Stimulated activated CD4-positive, alpha-beta T cell treated with anti-CD3 and anti-CD28 coated beads, Interleukin-2, amount 100 ng/mL, for 24 hours (primary cell): ENCODE measurements at regions not wholly inside any gene's neighbourhood (a gene's known extent, or its start where the extent isn't known, plus 50 kb on each side); places are given as distances from the start of the nearest gene placed in this dataset.

Source experiments
- DNase-seq, 2 donors: peaks; one replicate each; pipeline ENCODE4 v3.0.0-alpha.2; 2020

DNA sequence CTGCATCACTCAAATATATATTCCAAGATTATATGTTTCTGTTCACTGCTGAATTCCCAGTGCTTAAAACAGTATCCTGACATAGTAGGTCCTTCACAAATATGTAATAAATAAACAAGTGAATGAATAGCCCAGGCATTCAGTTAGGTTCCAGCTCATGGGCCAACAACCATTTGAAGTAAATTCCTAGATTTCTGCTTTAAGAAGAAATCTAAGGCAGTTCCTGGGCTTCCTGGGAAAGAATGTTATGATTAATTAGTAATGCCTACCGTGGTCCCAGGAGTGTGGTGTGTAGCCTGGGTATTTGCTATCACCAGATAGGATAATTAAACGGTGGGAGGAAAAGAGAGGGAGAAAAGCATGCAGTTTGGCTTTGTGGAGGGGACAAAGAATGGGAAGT, 576.8 kb downstream of the SOX6 start:
- no peak for DNase-seq

GRCh38 chr11:15780382-15780781, 576.0 kb downstream of the SOX6 start:
- DNase-seq, result no peak

GRCh38 chr11:15780837-15781236, 575.5 kb downstream of the SOX6 start:
- no peak for DNase-seq

GRCh38 chr11:15783619-15784018, 572.7 kb downstream of the SOX6 start:
- no peak for DNase-seq

- DNase-seq, result no peak
These were observed 563.0 kb downstream of the SOX6 start for GRCh38 chr11:15793043-15793996.

- DNase-seq, result no peak
These were observed 561.8 kb downstream of the SOX6 start for GRCh38 chr11:15794361-15795150.

GRCh38 chr11:15795378-15795777, 561.0 kb downstream of the SOX6 start:
- DNase-seq, result no peak

DNA sequence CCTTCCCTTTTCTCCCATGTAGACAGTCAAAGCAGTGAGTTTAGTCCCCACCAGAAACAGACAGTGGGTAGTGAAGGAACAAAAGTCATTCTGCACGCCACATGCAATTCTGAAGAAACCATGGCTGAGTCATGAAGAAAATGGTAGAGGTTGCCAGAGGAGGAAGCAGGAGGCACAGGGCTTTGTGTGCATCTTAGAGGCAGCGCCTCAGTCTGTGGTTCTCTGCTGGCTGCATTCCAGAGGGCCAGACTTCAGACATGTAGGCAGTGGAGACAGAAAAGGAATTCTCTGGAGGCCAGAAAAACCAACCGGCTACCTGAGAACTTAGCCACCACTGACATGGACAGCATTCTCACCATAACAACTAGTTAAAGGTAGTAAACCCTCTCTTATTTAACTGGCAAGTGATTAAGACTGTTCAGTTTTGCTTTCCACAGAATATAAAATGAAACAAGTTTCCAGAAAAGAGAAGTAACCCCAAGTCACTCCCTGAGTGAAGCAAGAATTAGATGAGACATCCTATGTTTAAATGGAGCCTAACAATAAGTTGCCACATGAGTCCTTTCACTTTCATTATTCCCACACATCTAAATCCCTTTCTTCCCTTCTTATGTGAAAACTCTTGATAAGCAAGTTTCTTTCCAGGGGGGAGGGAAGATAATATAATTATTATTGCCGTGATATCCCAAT, 556.1 kb downstream of the SOX6 start:
- peak in 1 of 2 donors; percentile 23 for DNase-seq

GRCh38 chr11:15801126-15801525, 555.2 kb downstream of the SOX6 start:
- DNase-seq, result peak in 1 of 2 donors; percentile 7

- no peak for DNase-seq
These were observed 554.7 kb downstream of the SOX6 start for GRCh38 chr11:15801616-15802015.

DNA sequence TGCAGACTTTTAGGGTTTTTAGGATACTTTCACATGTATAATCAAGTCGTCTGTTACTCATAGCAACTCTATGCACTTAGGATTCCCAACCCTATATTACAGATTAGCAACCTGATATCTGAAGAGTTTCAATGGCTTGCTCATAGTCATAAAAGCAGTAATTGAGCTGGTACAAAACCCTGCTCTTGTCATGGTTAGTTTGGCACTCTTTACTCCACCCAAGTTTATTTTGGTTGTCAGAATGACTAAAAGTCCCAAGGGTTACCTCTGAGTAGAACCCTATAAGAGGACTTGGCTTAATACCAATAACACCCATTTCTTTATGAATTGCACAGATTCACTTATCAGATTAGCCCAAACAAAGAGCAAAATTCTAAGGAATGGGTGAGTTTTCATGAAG, 550.6 kb downstream of the SOX6 start:
- DNase-seq, result no peak

DNA sequence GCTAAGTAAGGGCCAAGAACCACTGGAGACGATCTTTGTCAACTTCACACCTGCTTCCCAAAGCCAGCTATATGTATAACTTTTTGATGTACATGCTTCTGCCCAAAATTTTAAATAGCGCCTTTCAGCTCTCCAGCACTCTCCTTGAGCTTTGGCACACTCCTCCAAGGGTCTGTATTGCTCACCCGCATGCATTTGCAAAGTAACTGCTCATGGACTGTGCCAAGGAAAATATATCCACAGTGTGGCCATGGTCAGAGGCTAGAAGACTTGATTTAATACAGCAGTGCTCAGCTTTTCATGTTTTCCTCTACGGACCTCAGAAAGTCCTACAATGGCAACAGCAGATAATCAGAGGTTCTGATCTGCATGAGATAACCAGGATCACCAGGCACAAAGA, 550.1 kb downstream of the SOX6 start:
- DNase-seq, result no peak

GRCh38 chr11:15807827-15808226, 548.5 kb downstream of the SOX6 start:
- DNase-seq, result no peak

GRCh38 chr11:15810082-15810481, 546.3 kb downstream of the SOX6 start:
- no peak for DNase-seq

DNA sequence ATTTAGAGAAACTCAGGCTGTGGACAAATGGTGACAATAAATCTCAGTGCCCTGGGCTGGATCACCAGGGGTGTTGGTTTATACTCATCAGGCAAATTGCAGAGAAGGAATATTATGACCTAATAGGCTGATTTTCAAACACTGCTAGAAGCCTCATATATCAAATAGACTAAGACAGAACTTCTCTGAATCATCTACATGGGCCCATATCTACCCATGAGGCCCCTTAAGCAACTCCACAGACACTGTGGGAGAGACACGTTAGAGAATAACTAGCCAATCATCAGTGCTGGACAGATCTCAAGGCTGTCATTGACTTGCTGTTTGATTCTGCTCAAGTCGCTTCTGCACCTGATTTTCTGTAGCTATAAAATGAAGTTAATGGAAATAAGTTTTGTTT, 545.8 kb downstream of the SOX6 start:
- DNase-seq, result no peak

GRCh38 chr11:15815246-15816195, 540.8 kb downstream of the SOX6 start:
- DNase-seq, result no peak

DNA sequence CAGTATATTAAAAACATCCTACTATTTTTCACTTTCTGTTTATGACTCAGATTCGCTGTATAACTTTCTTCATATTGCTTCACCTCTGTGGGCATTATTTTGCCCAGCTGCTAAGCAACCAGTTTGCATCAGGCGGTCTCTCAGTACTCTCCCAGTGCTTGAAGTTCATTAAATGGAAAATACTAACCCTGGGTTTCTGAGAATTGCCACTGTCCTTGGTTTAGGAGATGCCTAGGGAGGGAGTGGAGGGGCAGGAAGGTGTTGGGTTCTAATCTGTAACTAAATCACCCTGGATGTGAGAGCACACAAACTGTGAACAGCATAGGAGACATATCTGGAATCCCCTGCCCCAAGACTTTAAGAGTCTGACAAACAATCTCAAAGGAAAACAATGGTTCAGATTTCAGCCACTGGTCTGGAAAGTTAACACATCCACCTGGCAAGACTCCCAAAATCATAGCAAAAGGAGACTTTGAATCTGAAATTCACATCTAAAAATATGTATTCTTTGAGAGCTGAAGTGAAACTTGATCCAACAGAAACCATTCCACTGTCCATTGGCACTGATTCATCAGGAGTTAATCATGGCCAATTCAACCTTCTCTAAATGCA, 540.0 kb downstream of the SOX6 start:
- DNase-seq, result peak in 1 of 2 donors; percentile 2

GRCh38 chr11:15817001-15817400, 539.3 kb downstream of the SOX6 start:
- no peak for DNase-seq

GRCh38 chr11:15818132-15818842, 538.1 kb downstream of the SOX6 start:
- DNase-seq, result no peak

GRCh38 chr11:15819679-15820286, 536.6 kb downstream of the SOX6 start:
- DNase-seq, result peak; percentile 21 to 62

DNA sequence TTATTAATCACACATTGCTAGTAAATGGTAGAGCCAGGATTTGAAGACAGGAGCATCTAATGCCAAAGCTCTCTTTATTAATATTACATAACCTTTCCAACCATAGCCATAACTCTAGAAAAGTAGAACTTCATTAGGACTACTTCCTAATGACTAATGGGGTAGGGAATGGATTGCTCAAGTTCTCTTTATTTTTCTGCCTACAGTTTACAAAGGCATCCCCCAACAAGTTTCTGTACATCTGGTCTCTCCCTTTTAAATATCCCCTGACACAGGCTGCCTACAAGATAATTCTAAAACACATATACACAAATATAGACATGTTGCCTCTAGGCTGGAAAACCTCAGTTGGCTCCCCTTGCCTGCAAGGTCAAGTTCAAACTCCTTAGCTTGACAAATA, 534.9 kb downstream of the SOX6 start:
- DNase-seq, result no peak
